ENCODE measurements at regions not wholly inside any gene's neighbourhood (a gene's known extent, or its start where the extent isn't known, plus 50 kb on each side); places are given as distances from the start of the nearest gene placed in this dataset.

DNA sequence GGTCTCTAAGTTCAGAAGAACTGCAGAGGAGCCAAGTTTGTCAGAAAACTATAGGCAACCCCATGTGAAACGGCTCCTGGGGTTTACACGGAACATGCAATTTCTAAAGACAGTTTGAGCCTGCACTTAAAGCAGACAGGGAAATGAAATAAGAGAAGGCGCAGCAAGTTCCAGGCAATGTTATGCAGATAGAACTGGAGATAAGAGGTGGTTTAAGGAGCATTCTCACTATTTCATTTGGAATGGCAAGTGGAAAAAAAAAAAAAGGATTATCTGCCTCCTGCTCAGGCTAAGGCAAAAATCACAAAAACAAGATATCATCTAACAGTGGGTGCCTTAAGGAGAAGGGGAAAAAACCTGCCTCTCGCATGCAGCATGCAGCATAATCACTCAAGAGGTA, 2252.4 kb downstream of the MAT2B start:
- Histone ChIP-seq H3K27me3 (no peaks in the 10 kb centered on the region), H3K4me3 (no peak overlapping the region), H3K36me3 (no peaks in the 10 kb centered on the region), H3K4me1 (no peaks in the 10 kb centered on the region), H3K27ac (no peak overlapping the region), H3K9me3 (no peaks in the 10 kb centered on the region)
- in situ Hi-C loops (cut with MboI; ENCODE audit: low pct_ligation_motif_present in 1 of 4, low pct_unique_long_range_greater_than_20kb in 1 of 4, low sequenced_read_pairs in 3 of 4) (no loop called here), intact Hi-C loops (cut with DNase I; ENCODE audit: low total_unique reads) (no loop called here)
- 64 to 71% methylated on average over 4 of the region's 4 CpGs for WGBS, 2 donors (ENCODE audit: low coverage in 1 of 2)
- no peak for TF ChIP-seq POLR2AphosphoS5 (IDR thresholded peaks at IDR 0.05)
- no peak for TF ChIP-seq EP300 (IDR thresholded peaks at IDR 0.05; ENCODE audit: low read depth)
- TF ChIP-seq POLR2A (IDR thresholded peaks at IDR 0.05), result no peak
- TF ChIP-seq CTCF (IDR thresholded peaks at IDR 0.05), result no peak
- no peak for DNase-seq

GRCh38 chr5:165775111-165775510, 2269.7 kb downstream of the MAT2B start:
- H3K36me3 ChIP-seq, result no peaks in the 10 kb centered on the region
- no peak overlapping the region for H3K4me3 ChIP-seq
- no peaks in the 10 kb centered on the region for H3K27me3 ChIP-seq
- H3K4me1 ChIP-seq, result no peaks in the 10 kb centered on the region
- no peaks in the 10 kb centered on the region for H3K9me3 ChIP-seq
- no peak overlapping the region for H3K27ac ChIP-seq
- in situ Hi-C loops (cut with MboI; ENCODE audit: low pct_ligation_motif_present in 1 of 4, low pct_unique_long_range_greater_than_20kb in 1 of 4, low sequenced_read_pairs in 3 of 4) (no loop called here), intact Hi-C loops (cut with DNase I; ENCODE audit: low total_unique reads) (no loop called here)
- no peak for DNase-seq
- 65 to 72% methylated on average over 2 of the region's 2 CpGs for WGBS, 2 donors (ENCODE audit: low coverage in 1 of 2)
- no peak for TF ChIP-seq POLR2A (IDR thresholded peaks at IDR 0.05)
- TF ChIP-seq CTCF (IDR thresholded peaks at IDR 0.05), result no peak
- no peak for TF ChIP-seq EP300 (IDR thresholded peaks at IDR 0.05; ENCODE audit: low read depth)
- TF ChIP-seq POLR2AphosphoS5 (IDR thresholded peaks at IDR 0.05), result no peak

- DNase-seq, result no peak
- no peaks in the 10 kb centered on the region for H3K9me3 ChIP-seq
- 43 to 57% methylated on average over 1 of the region's 1 CpG for WGBS, 2 donors (ENCODE audit: low coverage in 1 of 2)
- H3K27ac ChIP-seq, result no peak overlapping the region
- TF ChIP-seq EP300 (IDR thresholded peaks at IDR 0.05; ENCODE audit: low read depth), result no peak
- no peak for TF ChIP-seq POLR2AphosphoS5 (IDR thresholded peaks at IDR 0.05)
- TF ChIP-seq CTCF (IDR thresholded peaks at IDR 0.05), result no peak
- no peak for TF ChIP-seq POLR2A (IDR thresholded peaks at IDR 0.05)
- no peak overlapping the region for H3K4me3 ChIP-seq
- intact Hi-C loops (cut with DNase I; ENCODE audit: low total_unique reads), result no loop called here
- H3K4me1 ChIP-seq, result no peaks in the 10 kb centered on the region
- no peaks in the 10 kb centered on the region for H3K36me3 ChIP-seq
- no peaks in the 10 kb centered on the region for H3K27me3 ChIP-seq
- in situ Hi-C loops (cut with MboI; ENCODE audit: low pct_ligation_motif_present in 1 of 4, low pct_unique_long_range_greater_than_20kb in 1 of 4, low sequenced_read_pairs in 3 of 4), result no loop called here
Measured at GRCh38 chr5:165779505-165779904, 2274.1 kb downstream of the MAT2B start.

DNA sequence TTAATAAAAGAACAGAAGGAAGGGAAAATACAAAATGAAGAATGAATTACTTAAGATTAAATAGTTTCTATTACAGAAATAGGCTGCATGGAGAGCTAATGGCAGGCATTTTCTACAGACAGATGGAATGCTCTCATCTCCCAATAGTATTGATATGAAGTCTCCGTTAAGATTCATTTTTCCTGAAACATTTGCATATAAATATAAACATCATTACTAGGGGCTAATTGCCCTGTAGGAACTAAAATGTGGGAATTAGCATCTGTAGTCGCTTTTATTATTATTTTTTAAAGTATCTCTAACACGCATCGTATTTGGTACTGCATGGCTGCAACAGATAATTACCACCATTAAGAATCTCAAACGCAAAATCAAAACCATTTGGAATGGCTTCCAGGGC, 2275.5 kb downstream of the MAT2B start:
- Histone ChIP-seq H3K4me3 (no peak overlapping the region), H3K27ac (no peak overlapping the region), H3K4me1 (no peaks in the 10 kb centered on the region), H3K36me3 (no peaks in the 10 kb centered on the region), H3K27me3 (no peaks in the 10 kb centered on the region), H3K9me3 (no peaks in the 10 kb centered on the region)
- WGBS, 2 donors (ENCODE audit: low coverage in 1 of 2), result 93 to 95% methylated on average over 5 of the region's 5 CpGs
- in situ Hi-C loops (cut with MboI; ENCODE audit: low pct_ligation_motif_present in 1 of 4, low pct_unique_long_range_greater_than_20kb in 1 of 4, low sequenced_read_pairs in 3 of 4), result no loop called here
- no peak for TF ChIP-seq POLR2A (IDR thresholded peaks at IDR 0.05)
- TF ChIP-seq POLR2AphosphoS5 (IDR thresholded peaks at IDR 0.05), result no peak
- no peak for TF ChIP-seq CTCF (IDR thresholded peaks at IDR 0.05)
- TF ChIP-seq EP300 (IDR thresholded peaks at IDR 0.05; ENCODE audit: low read depth), result no peak
- intact Hi-C loops (cut with DNase I; ENCODE audit: low total_unique reads), result no loop called here
- DNase-seq, result no peak

Measured in transverse colon (tissue), 4 donors.